GM20000 (cell line): ENCODE measurements at regions not wholly inside any gene's neighbourhood (a gene's known extent, or its start where the extent isn't known, plus 50 kb on each side); places are given as distances from the start of the nearest gene placed in this dataset.
A peak's percentile ranks its signal among the peaks of the same experiment; 100 is the strongest.

Experiments used
- DNase-seq: peaks from one replicate; pipeline ENCODE4 v3.0.0; 2012; ENCODE audit warnings: low spot score
- CTCF ChIP-seq: IDR thresholded peaks from 2 replicates; pipeline ENCODE4 v1.5.1; 2012; ENCODE audit warnings: mild to moderate bottlenecking, control low read depth; ENCODE audit errors: extremely low read depth, missing control alignments

GRCh38 chr2:176657393-176657792 lies 388.2 kb downstream of the MTX2 start:
- no peak for TF ChIP-seq CTCF
- DNase-seq = no peak

- no peak for TF ChIP-seq CTCF
- no peak for DNase-seq
Observed at GRCh38 chr2:176658708-176659107, 389.5 kb downstream of the MTX2 start.

GRCh38 chr2:176662753-176663152 lies 393.5 kb downstream of the MTX2 start:
- no peak for TF ChIP-seq CTCF
- DNase-seq = no peak

- no peak for DNase-seq
- TF ChIP-seq CTCF = no peak
Observed at GRCh38 chr2:176664478-176664877, 395.2 kb downstream of the MTX2 start.

GRCh38 chr2:176665086-176665485 lies 395.8 kb downstream of the MTX2 start:
- TF ChIP-seq CTCF = no peak
- DNase-seq = no peak

GRCh38 chr2:176668912-176669311 lies 399.7 kb downstream of the MTX2 start:
- no peak for TF ChIP-seq CTCF
- no peak for DNase-seq

GRCh38 chr2:176669398-176670174 lies 400.3 kb downstream of the MTX2 start:
- peak; percentile 10 for DNase-seq

More at GRCh38 chr2:176669398-176670174, 400.3 kb downstream of the MTX2 start:
- TF ChIP-seq CTCF = no peak
